ENCODE measurements at regions not wholly inside any gene's neighbourhood (a gene's known extent, or its start where the extent isn't known, plus 50 kb on each side); places are given as distances from the start of the nearest gene placed in this dataset.

GRCh38 chr12:76202621-76203020 is 118.1 kb upstream of the NAP1L1 start:
- H3K4me1 ChIP-seq (ENCODE audit: control insufficient read depth, insufficient read depth, low read length) = no peaks in the 10 kb centered on the region
- H3K36me3 ChIP-seq (ENCODE audit: control insufficient read depth, insufficient read depth, low read length) = no peaks in the 10 kb centered on the region
- no peak overlapping the region for H3K4me3 ChIP-seq (ENCODE audit: low read depth, low read length)
- no peak overlapping the region for H3K27ac ChIP-seq (ENCODE audit: low read depth, low read length)
- no peaks in the 10 kb centered on the region for H3K27me3 ChIP-seq (ENCODE audit: control insufficient read depth, insufficient read depth, low read length)
- no peak for DNase-seq (ENCODE audit: low read depth in 4 of 6, low spot score in 6 of 6)
- H3K9me3 ChIP-seq (ENCODE audit: control insufficient read depth, insufficient read depth, low read length) = peaks cover 6% of the 10 kb centered on the region

- Histone ChIP-seq H3K9me3 (ENCODE audit: control insufficient read depth, insufficient read depth, low read length) (peaks cover 6% of the 10 kb centered on the region), H3K4me3 (ENCODE audit: low read depth, low read length) (no peak overlapping the region), H3K36me3 (ENCODE audit: control insufficient read depth, insufficient read depth, low read length) (no peaks in the 10 kb centered on the region), H3K27ac (ENCODE audit: low read depth, low read length) (no peak overlapping the region), H3K4me1 (ENCODE audit: control insufficient read depth, insufficient read depth, low read length) (no peaks in the 10 kb centered on the region), H3K27me3 (ENCODE audit: control insufficient read depth, insufficient read depth, low read length) (no peaks in the 10 kb centered on the region)
- DNase-seq (ENCODE audit: low read depth in 4 of 6, low spot score in 6 of 6) = no peak
Measured at GRCh38 chr12:76201758-76202157, 117.3 kb upstream of the NAP1L1 start.

GRCh38 chr12:76201316-76201715 is 116.8 kb upstream of the NAP1L1 start:
- Histone ChIP-seq H3K27ac (ENCODE audit: low read depth, low read length) (no peak overlapping the region), H3K27me3 (ENCODE audit: control insufficient read depth, insufficient read depth, low read length) (no peaks in the 10 kb centered on the region), H3K36me3 (ENCODE audit: control insufficient read depth, insufficient read depth, low read length) (no peaks in the 10 kb centered on the region), H3K4me3 (ENCODE audit: low read depth, low read length) (no peak overlapping the region), H3K4me1 (ENCODE audit: control insufficient read depth, insufficient read depth, low read length) (no peaks in the 10 kb centered on the region), H3K9me3 (ENCODE audit: control insufficient read depth, insufficient read depth, low read length) (peaks cover 6% of the 10 kb centered on the region)
- DNase-seq (ENCODE audit: low read depth in 4 of 6, low spot score in 6 of 6) = no peak
- no CpG with 5 or more reads among the region's 2 CpGs for WGBS (ENCODE audit: insufficient coverage)

GRCh38 chr12:76199808-76200207 is 115.3 kb upstream of the NAP1L1 start:
- H3K9me3 ChIP-seq (ENCODE audit: control insufficient read depth, insufficient read depth, low read length) = peaks cover 6% of the 10 kb centered on the region
- H3K4me1 ChIP-seq (ENCODE audit: control insufficient read depth, insufficient read depth, low read length) = no peaks in the 10 kb centered on the region
- H3K4me3 ChIP-seq (ENCODE audit: low read depth, low read length) = no peak overlapping the region
- no peak for DNase-seq (ENCODE audit: low read depth in 4 of 6, low spot score in 6 of 6)
- no peak overlapping the region for H3K27ac ChIP-seq (ENCODE audit: low read depth, low read length)
- 82% methylated on average over 2 of the region's 2 CpGs for WGBS (ENCODE audit: insufficient coverage)
- H3K27me3 ChIP-seq (ENCODE audit: control insufficient read depth, insufficient read depth, low read length) = no peaks in the 10 kb centered on the region
- H3K36me3 ChIP-seq (ENCODE audit: control insufficient read depth, insufficient read depth, low read length) = no peaks in the 10 kb centered on the region

GRCh38 chr12:76198839-76199238 is 114.4 kb upstream of the NAP1L1 start:
- H3K4me3 ChIP-seq (ENCODE audit: low read depth, low read length) = no peak overlapping the region
- no peaks in the 10 kb centered on the region for H3K27me3 ChIP-seq (ENCODE audit: control insufficient read depth, insufficient read depth, low read length)
- no peaks in the 10 kb centered on the region for H3K36me3 ChIP-seq (ENCODE audit: control insufficient read depth, insufficient read depth, low read length)
- no peak overlapping the region for H3K27ac ChIP-seq (ENCODE audit: low read depth, low read length)
- H3K4me1 ChIP-seq (ENCODE audit: control insufficient read depth, insufficient read depth, low read length) = no peaks in the 10 kb centered on the region
- H3K9me3 ChIP-seq (ENCODE audit: control insufficient read depth, insufficient read depth, low read length) = peaks cover 6% of the 10 kb centered on the region
- no CpG with 5 or more reads among the region's 1 CpG for WGBS (ENCODE audit: insufficient coverage)
- no peak for DNase-seq (ENCODE audit: low read depth in 4 of 6, low spot score in 6 of 6)

GRCh38 chr12:76197283-76197682 is 112.8 kb upstream of the NAP1L1 start:
- H3K36me3 ChIP-seq (ENCODE audit: control insufficient read depth, insufficient read depth, low read length) = no peaks in the 10 kb centered on the region
- WGBS (ENCODE audit: insufficient coverage) = 100% methylated on average over 3 of the region's 5 CpGs
- H3K27me3 ChIP-seq (ENCODE audit: control insufficient read depth, insufficient read depth, low read length) = no peaks in the 10 kb centered on the region
- H3K4me1 ChIP-seq (ENCODE audit: control insufficient read depth, insufficient read depth, low read length) = no peaks in the 10 kb centered on the region
- no peak overlapping the region for H3K4me3 ChIP-seq (ENCODE audit: low read depth, low read length)
- H3K9me3 ChIP-seq (ENCODE audit: control insufficient read depth, insufficient read depth, low read length) = peaks cover 6% of the 10 kb centered on the region
- H3K27ac ChIP-seq (ENCODE audit: low read depth, low read length) = no peak overlapping the region
- DNase-seq (ENCODE audit: low read depth in 4 of 6, low spot score in 6 of 6) = no peak

- WGBS (ENCODE audit: insufficient coverage) = no CpG with 5 or more reads among the region's 1 CpG
- no peaks in the 10 kb centered on the region for H3K27me3 ChIP-seq (ENCODE audit: control insufficient read depth, insufficient read depth, low read length)
Measured at GRCh38 chr12:76195920-76196319, 111.4 kb upstream of the NAP1L1 start.

GRCh38 chr12:76194724-76195123 is 110.2 kb upstream of the NAP1L1 start:
- H3K4me3 ChIP-seq (ENCODE audit: low read depth, low read length) = no peak overlapping the region
- DNase-seq (ENCODE audit: low read depth in 4 of 6, low spot score in 6 of 6) = no peak
- peaks cover 6% of the 10 kb centered on the region for H3K9me3 ChIP-seq (ENCODE audit: control insufficient read depth, insufficient read depth, low read length)
- H3K4me1 ChIP-seq (ENCODE audit: control insufficient read depth, insufficient read depth, low read length) = no peaks in the 10 kb centered on the region
- H3K36me3 ChIP-seq (ENCODE audit: control insufficient read depth, insufficient read depth, low read length) = no peaks in the 10 kb centered on the region
- H3K27me3 ChIP-seq (ENCODE audit: control insufficient read depth, insufficient read depth, low read length) = no peaks in the 10 kb centered on the region
- H3K27ac ChIP-seq (ENCODE audit: low read depth, low read length) = no peak overlapping the region

More at GRCh38 chr12:76195920-76196319, 111.4 kb upstream of the NAP1L1 start:
- no peak for DNase-seq (ENCODE audit: low read depth in 4 of 6, low spot score in 6 of 6)
- Histone ChIP-seq H3K4me1 (ENCODE audit: control insufficient read depth, insufficient read depth, low read length) (no peaks in the 10 kb centered on the region), H3K36me3 (ENCODE audit: control insufficient read depth, insufficient read depth, low read length) (no peaks in the 10 kb centered on the region), H3K9me3 (ENCODE audit: control insufficient read depth, insufficient read depth, low read length) (peaks cover 6% of the 10 kb centered on the region), H3K4me3 (ENCODE audit: low read depth, low read length) (no peak overlapping the region), H3K27ac (ENCODE audit: low read depth, low read length) (no peak overlapping the region)

- Histone ChIP-seq H3K27ac (ENCODE audit: low read depth, low read length) (no peak overlapping the region), H3K4me3 (ENCODE audit: low read depth, low read length) (no peak overlapping the region), H3K36me3 (ENCODE audit: control insufficient read depth, insufficient read depth, low read length) (no peaks in the 10 kb centered on the region), H3K27me3 (ENCODE audit: control insufficient read depth, insufficient read depth, low read length) (no peaks in the 10 kb centered on the region), H3K9me3 (ENCODE audit: control insufficient read depth, insufficient read depth, low read length) (peaks cover 2% of the 10 kb centered on the region), H3K4me1 (ENCODE audit: control insufficient read depth, insufficient read depth, low read length) (no peaks in the 10 kb centered on the region)
- 84% methylated on average over 3 of the region's 4 CpGs for WGBS (ENCODE audit: insufficient coverage)
- no peak for DNase-seq (ENCODE audit: low read depth in 4 of 6, low spot score in 6 of 6)
Measured at GRCh38 chr12:76193961-76194360, 109.5 kb upstream of the NAP1L1 start.

- WGBS (ENCODE audit: insufficient coverage) = 83% methylated on average over 2 of the region's 4 CpGs
- no peak overlapping the region for H3K4me3 ChIP-seq (ENCODE audit: low read depth, low read length)
- no peak for DNase-seq (ENCODE audit: low read depth in 4 of 6, low spot score in 6 of 6)
- H3K4me1 ChIP-seq (ENCODE audit: control insufficient read depth, insufficient read depth, low read length) = no peaks in the 10 kb centered on the region
- H3K36me3 ChIP-seq (ENCODE audit: control insufficient read depth, insufficient read depth, low read length) = no peaks in the 10 kb centered on the region
- no peaks in the 10 kb centered on the region for H3K9me3 ChIP-seq (ENCODE audit: control insufficient read depth, insufficient read depth, low read length)
- H3K27ac ChIP-seq (ENCODE audit: low read depth, low read length) = no peak overlapping the region
- H3K27me3 ChIP-seq (ENCODE audit: control insufficient read depth, insufficient read depth, low read length) = no peaks in the 10 kb centered on the region
Measured at GRCh38 chr12:76192416-76192815, 107.9 kb upstream of the NAP1L1 start.
